HG03469 (cell line): ENCODE measurements at regions not wholly inside any gene's neighbourhood (a gene's known extent, or its start where the extent isn't known, plus 50 kb on each side); places are given as distances from the start of the nearest gene placed in this dataset.
"Not testable (repeated sequence)": the region's sequence is repeated elsewhere in the genome, so short reads cannot be mapped to it uniquely, and the experiment has no call there.

Source experiments
- ATAC-seq: cut with Tn5 transposase; IDR thresholded peaks from one replicate; pipeline ENCODE4 v1.9.1; 2021; ENCODE audit warnings: mild to moderate bottlenecking, moderate library complexity, moderate number of reproducible peaks; ENCODE audit not compliant: unreplicated experiment

- no peak for ATAC-seq
Measured at GRCh38 chr2:187206471-187206870, 241.6 kb downstream of the CALCRL start.

GRCh38 chr2:187206071-187206470 is 242.0 kb downstream of the CALCRL start:
- ATAC-seq = no peak

- ATAC-seq = no peak
Measured at GRCh38 chr2:187198136-187198535, 249.9 kb downstream of the CALCRL start.

GRCh38 chr2:187194049-187194448 is 254.0 kb downstream of the CALCRL start:
- no peak for ATAC-seq

- no peak for ATAC-seq
Measured at GRCh38 chr2:187188783-187189631, 259.0 kb downstream of the CALCRL start.

- no peak for ATAC-seq
Measured at GRCh38 chr2:187187519-187187918, 260.5 kb downstream of the CALCRL start.

GRCh38 chr2:187180529-187180928 is 267.5 kb downstream of the CALCRL start:
- no peak for ATAC-seq

- not testable (repeated sequence) for ATAC-seq
Measured at GRCh38 chr2:187178876-187179275, 269.2 kb downstream of the CALCRL start.

GRCh38 chr2:187177253-187177652 is 270.8 kb downstream of the CALCRL start:
- ATAC-seq = no peak

GRCh38 chr2:187174582-187174981 is 273.5 kb downstream of the CALCRL start:
- no peak for ATAC-seq

- ATAC-seq = no peak
Measured at GRCh38 chr2:187171318-187171717, 276.7 kb downstream of the CALCRL start.

- ATAC-seq = no peak
Measured at GRCh38 chr2:187169864-187170263, 278.2 kb downstream of the CALCRL start.

- peak; percentile 67 for ATAC-seq
Measured at GRCh38 chr2:187168720-187169713, 279.0 kb downstream of the CALCRL start.

- ATAC-seq = no peak
Measured at GRCh38 chr2:187167491-187167890, 280.6 kb downstream of the CALCRL start.

- no peak for ATAC-seq
Measured at GRCh38 chr2:187165936-187166610, 282.0 kb downstream of the CALCRL start.

- no peak for ATAC-seq
Measured at GRCh38 chr2:187158452-187158851, 289.6 kb downstream of the CALCRL start.

- ATAC-seq = no peak
Measured at GRCh38 chr2:187157046-187157445, 291.0 kb downstream of the CALCRL start.

GRCh38 chr2:187155476-187155875 is 292.6 kb downstream of the CALCRL start:
- no peak for ATAC-seq

GRCh38 chr2:187150670-187151069 is 297.4 kb downstream of the CALCRL start:
- no peak for ATAC-seq

GRCh38 chr2:187148059-187148714 is 299.2 kb upstream of the ZSWIM2 start:
- ATAC-seq = no peak
